ENCODE measurements at regions not wholly inside any gene's neighbourhood (a gene's known extent, or its start where the extent isn't known, plus 50 kb on each side); places are given as distances from the start of the nearest gene placed in this dataset.
A peak's percentile ranks its signal among the peaks of the same experiment; 100 is the strongest.

- TF ChIP-seq BCL3 (CRISPR knock-in tag; IDR thresholded peaks at IDR 0.05) (no peak), SALL2 (CRISPR knock-in tag; IDR thresholded peaks at IDR 0.05) (no peak), ZNF251 (CRISPR knock-in tag; IDR thresholded peaks at IDR 0.05) (no peak), FOXK2 (IDR thresholded peaks at IDR 0.05) (no peak), ZNF24 (IDR thresholded peaks at IDR 0.05) (no peak), SIX4 (CRISPR knock-in tag; IDR thresholded peaks at IDR 0.05) (no peak), ZNF432 (CRISPR knock-in tag; IDR thresholded peaks at IDR 0.05; ENCODE audit: borderline replicate concordance) (no peak), IRX3 (CRISPR knock-in tag; IDR thresholded peaks at IDR 0.05; ENCODE audit: borderline replicate concordance, low read depth) (no peak), ZNF12 (CRISPR knock-in tag; IDR thresholded peaks at IDR 0.05) (peak; percentile 89), ZNF777 (CRISPR knock-in tag; IDR thresholded peaks at IDR 0.05) (no peak), HCFC1 (IDR thresholded peaks at IDR 0.05; ENCODE audit: low read depth, low read length) (no peak), NFIC (IDR thresholded peaks at IDR 0.05; ENCODE audit: low read length) (0 out of 2 replicates have a peak, but pooled peaks have one; percentile 42), KDM5B (CRISPR knock-in tag; IDR thresholded peaks at IDR 0.05; ENCODE audit: borderline replicate concordance) (no peak), USF2 (IDR thresholded peaks at IDR 0.05; ENCODE audit: low read depth, low read length) (no peak), USF2 (CRISPR knock-in tag; IDR thresholded peaks at IDR 0.05; ENCODE audit: borderline replicate concordance) (no peak), POGZ (CRISPR knock-in tag; IDR thresholded peaks at IDR 0.05) (peak; percentile 89), ZNF18 (CRISPR knock-in tag; IDR thresholded peaks at IDR 0.05; ENCODE audit: insufficient replicate concordance) (no peak), CEBPG (CRISPR knock-in tag; IDR thresholded peaks at IDR 0.05) (peak; percentile 96), SP1 (IDR thresholded peaks at IDR 0.05) (no peak), SP1 (CRISPR knock-in tag; IDR thresholded peaks at IDR 0.05) (no peak), HNRNPK (IDR thresholded peaks at IDR 0.05; ENCODE audit: low read depth, low read length, poor library complexity, severe bottlenecking) (no peak), FOXA3 (CRISPR knock-in tag; IDR thresholded peaks at IDR 0.05) (peak; percentile 98), ZNF703 (CRISPR knock-in tag; IDR thresholded peaks at IDR 0.05; ENCODE audit: borderline replicate concordance) (no peak)
Observed at GRCh38 chr14:59013672-59014298, 174.7 kb upstream of the DAAM1 start (continued).

All from HepG2 (cell line).